K562 (cell line): ENCODE measurements at regions not wholly inside any gene's neighbourhood (a gene's known extent, or its start where the extent isn't known, plus 50 kb on each side); places are given as distances from the start of the nearest gene placed in this dataset.

Experiments used
- ATAC-seq: fragments of 200-7000 bp; cut with Tn5 transposase; 3 replicates; pipeline ENCODE4 v1.9.1; 2020; ENCODE audit warnings: moderate library complexity
- BruUV-seq: library from RNA; stranded (reverse); fragments of 400-500 nt; replicated peaks from 2 replicates; lab custom pipeline; 2021; lab: Mats Ljungman, UMichigan
- CTCF ChIA-PET: fragments of 300-600 bp; formaldehyde crosslinking; extraction: SDS; loops from one replicate; lab custom pipeline; 2021; ENCODE audit warnings: low intra/inter-chr PET ratio; lab: Yijun Ruan, JAX
- POLR2A ChIA-PET: fragments of 300-600, 350-650 bp; sonication (Branson Sonifier 250); formaldehyde crosslinking; extraction: SDS; loops from one replicate; lab custom pipeline; 2021; ENCODE audit warnings: antibody characterized with exemption, inconsistent platforms; lab: Yijun Ruan, JAX
- DNase-seq, 4 experiments: peaks; one replicate each; pipeline versions ENCODE4 v3.0.0 to v3.0.0-alpha.2; 2011 to 2018; ENCODE audit warnings: low spot score in 3 of 4, mixed read lengths in 3 of 4; ENCODE audit errors: extremely low read depth in 1 of 4
- FAIRE-seq: peaks from 2 replicates; lab custom pipeline; 2011; peaks lifted over from hg19 to GRCh38; lab: Jason Lieb, UNC
- H2AFZ ChIP-seq: 2 replicates; pipeline ENCODE4 v1.6.0; 2011; ENCODE audit warnings: low read depth, low read length, control low read depth, inconsistent platforms
- H3K27ac ChIP-seq: fragments of 200-600 bp; 3 replicates; pipeline ENCODE4 v1.8.0; 2011; ENCODE audit warnings: low read depth, mild to moderate bottlenecking, control low read depth, inconsistent platforms, low read length, moderate library complexity, mixed read lengths; ENCODE audit errors: extremely low read depth
- H3K27me3 ChIP-seq, 2 experiments: fragments of 300-600 bp in 1 of 2; 2 replicates in 1 of 2; 3 replicates in 1 of 2; pipeline versions ENCODE4 v1.6.0 to v1.8.0; 2011; ENCODE audit warnings: inconsistent platforms in 2 of 2, low read length in 2 of 2, mild to moderate bottlenecking in 1 of 2, mixed read lengths in 1 of 2, moderate library complexity in 1 of 2; ENCODE audit not compliant: control insufficient read depth in 2 of 2, insufficient read depth in 2 of 2
- H3K36me3 ChIP-seq: fragments of 300-600 bp; 3 replicates; pipeline ENCODE4 v1.8.0; 2011; ENCODE audit warnings: mild to moderate bottlenecking, low read length, inconsistent platforms; ENCODE audit not compliant: control insufficient read depth, insufficient read depth
- H3K4me1 ChIP-seq, 2 experiments: fragments of 200-600 bp in 1 of 2; replicated peaks in 1 of 2; 2 replicates in 1 of 2; 3 replicates in 1 of 2; pipeline versions ENCODE4 v1.5.1 to v1.8.0; 2011; ENCODE audit warnings: inconsistent platforms in 2 of 2, low read length in 2 of 2, mild to moderate bottlenecking in 1 of 2, mixed read lengths in 1 of 2, moderate library complexity in 1 of 2; ENCODE audit not compliant: control insufficient read depth in 2 of 2, insufficient read depth in 2 of 2
- H3K4me2 ChIP-seq: 2 replicates; pipeline ENCODE4 v1.6.1; 2011; ENCODE audit warnings: low read length, control low read depth, inconsistent platforms, mixed read lengths; ENCODE audit not compliant: insufficient read depth
- H3K4me3 ChIP-seq: fragments of 200-600 bp; sonication (generic), shearing (Covaris generic); 2 replicates; pipeline ENCODE4 v1.5.1; 2016; ENCODE audit warnings: control low read depth, inconsistent platforms
- H3K79me2 ChIP-seq: fragments of 200-600 bp; 3 replicates; pipeline ENCODE4 v1.8.0; 2011; ENCODE audit warnings: low read length, inconsistent platforms; ENCODE audit not compliant: control insufficient read depth, insufficient read depth
- H3K9ac ChIP-seq, 2 experiments: 2 replicates each; pipeline versions ENCODE4 v1.6.0 to v1.6.1; 2011; ENCODE audit warnings: low read depth in 2 of 2, low read length in 2 of 2, control low read depth in 1 of 2, inconsistent platforms in 1 of 2, mild to moderate bottlenecking in 1 of 2, mixed read lengths in 1 of 2; ENCODE audit not compliant: insufficient read depth in 1 of 2
- H3K9me1 ChIP-seq: one replicate; pipeline ENCODE4 v1.6.0; 2011; ENCODE audit warnings: inconsistent platforms, mild to moderate bottlenecking, low read length, moderate library complexity; ENCODE audit not compliant: control insufficient read depth, insufficient read depth
- H3K9me3 ChIP-seq: replicated peaks from 2 replicates; pipeline ENCODE4 v1.5.1; 2011; ENCODE audit warnings: low read depth, low read length, inconsistent platforms; ENCODE audit not compliant: control insufficient read depth, insufficient read depth
- H4K20me1 ChIP-seq: replicated peaks from 2 replicates; pipeline ENCODE4 v1.6.1; 2011; ENCODE audit warnings: low read length, inconsistent platforms, mixed read lengths; ENCODE audit not compliant: control insufficient read depth, insufficient read depth
- CBFA2T2 ChIP-seq: fragments of 450-650 bp; conservative IDR thresholded peaks from 2 replicates; pipeline ENCODE4 v1.6.1; 2017; ENCODE audit warnings: mild to moderate bottlenecking
- CHCHD3 ChIP-seq: fragments of 250-450 bp; sonication (Bioruptor Pico); IDR thresholded peaks from 2 replicates; pipeline ENCODE4 v2.1.2; 2022; ENCODE audit warnings: mild to moderate bottlenecking
- CREM ChIP-seq: IDR thresholded peaks from 2 replicates; pipeline ENCODE4 v1.6.1; 2014; ENCODE audit warnings: antibody characterized with exemption, low read depth
- ERF ChIP-seq: fragments of 450-650 bp; formaldehyde crosslinking; IDR thresholded peaks from 2 replicates; pipeline ENCODE4 v1.4.0; 2020; ENCODE audit warnings: mild to moderate bottlenecking, mixed read lengths
- GTF2A2 ChIP-seq: IDR thresholded peaks from 2 replicates; pipeline ENCODE4 v1.6.1; 2016; ENCODE audit warnings: mild to moderate bottlenecking, missing genetic modification characterization, missing compliant biosample characterization
- JUNB ChIP-seq: fragments of 450-650 bp; formaldehyde crosslinking; conservative IDR thresholded peaks from 2 replicates; pipeline ENCODE4 v1.4.0; 2020; ENCODE audit warnings: mild to moderate bottlenecking
- JUND ChIP-seq, 2 experiments: IDR thresholded peaks; 2 replicates in 1 of 2; 3 replicates in 1 of 2; pipeline ENCODE4 v1.6.1; 2011; ENCODE audit warnings: borderline replicate concordance in 2 of 2, low read depth in 2 of 2, low read length in 2 of 2, improper control_type of control experiment in 1 of 2, missing biosample characterization in 1 of 2, missing genetic modification characterization in 1 of 2, missing genetic modification reagents in 1 of 2
- KHSRP ChIP-seq: fragments of 450-650 bp; IDR thresholded peaks from 2 replicates; pipeline ENCODE4 v1.6.1; 2017
- LARP7 ChIP-seq: fragments of 450-650 bp; IDR thresholded peaks from 2 replicates; pipeline ENCODE4 v1.6.1; 2016
- NFRKB ChIP-seq: fragments of 450-650 bp; IDR thresholded peaks from 2 replicates; pipeline ENCODE4 v1.6.1; 2016; ENCODE audit warnings: low read depth
- PML ChIP-seq: IDR thresholded peaks from 2 replicates; pipeline ENCODE4 v1.6.1; 2012; ENCODE audit warnings: low read length, inconsistent platforms
- RAD51 ChIP-seq: fragments of 450-650 bp; IDR thresholded peaks from 2 replicates; pipeline ENCODE4 v1.7.1; 2016; ENCODE audit warnings: low read depth, mild to moderate bottlenecking, borderline replicate concordance
- SRSF7 ChIP-seq: fragments of 200-400 bp; formaldehyde crosslinking; optimal IDR thresholded peaks from 2 replicates; pipeline ENCODE3; 2017; ENCODE audit warnings: mild to moderate bottlenecking, low read depth, low read length
- ZBTB43 ChIP-seq: sonication (generic); formaldehyde crosslinking; IDR thresholded peaks from 2 replicates; pipeline ENCODE4 v1.8.0; 2023; ENCODE audit warnings: mild to moderate bottlenecking, missing genetic modification reagents
- ZC3H4 ChIP-seq: sonication (generic); formaldehyde crosslinking; IDR thresholded peaks from 2 replicates; pipeline ENCODE4 v1.9.0; 2021; ENCODE audit warnings: missing genetic modification reagents, borderline replicate concordance
- ZFPM2 ChIP-seq: fragments of 250-450 bp; sonication (Bioruptor Pico); IDR thresholded peaks from 2 replicates; pipeline ENCODE4 v1.5.1; 2022; ENCODE audit warnings: mild to moderate bottlenecking
- ZKSCAN3 ChIP-seq: fragments of 250-450 bp; sonication (Bioruptor Pico); IDR thresholded peaks from 2 replicates; pipeline ENCODE4 v1.4.0; 2020
- WGBS: fragments of 100-300 bp; shearing (Covaris generic); methylation state at CpG from one replicate; pipeline ENCODE4 v1.1.6; 2016; ENCODE audit warnings: low coverage, mixed read lengths; ENCODE audit not compliant: insufficient coverage; ENCODE audit errors: missing lambda C conversion rate; 5-methylcytosine and 5-hydroxymethylcytosine counted together
- in situ Hi-C: fragments of 300-500 bp; cut with MboI; formaldehyde crosslinking; loops from 4 replicates; pipeline ENCODE4 v1.15.0; 2018; ENCODE audit warnings: inconsistent platforms, mixed read lengths
- intact Hi-C: fragments of 100-400 bp; cut with micrococcal nuclease; formaldehyde crosslinking; loops from 2 replicates; pipeline ENCODE4 v1.14.2; 2022
- TF ChIP-seq, protein P1 (sequence below): sonication (generic); formaldehyde crosslinking; IDR thresholded peaks from 2 replicates; pipeline ENCODE4 v1.8.0; 2022; ENCODE audit warnings: mild to moderate bottlenecking, missing genetic modification reagents

- H3K79me2 ChIP-seq: no peaks in the 10 kb centered on the region
- H2AFZ ChIP-seq: no peak overlapping the region
- H3K36me3 ChIP-seq: no peaks in the 10 kb centered on the region
- H4K20me1 ChIP-seq: no peaks in the 10 kb centered on the region
- no peak for DNase-seq
- no peak overlapping the region for H3K4me3 ChIP-seq
- in situ Hi-C loops: no loop called here
- intact Hi-C loops: no loop called here
- no peak for FAIRE-seq
- no TSS peak for BruUV-seq
- H3K9me3 ChIP-seq: no peaks in the 10 kb centered on the region
- no peaks in the 10 kb centered on the region for H3K9me1 ChIP-seq
- no peak for ATAC-seq
- 0% methylated on average over 3 of the region's 7 CpGs for WGBS
- TF ChIP-seq CBFA2T2 (no peak), CHCHD3 (no peak), ERF (CRISPR knock-in tag) (no peak), PML (no peak), JUND (IDR thresholded peaks at IDR 0.05; ENCODE audit: borderline replicate concordance, low read depth, low read length) (no peak), JUND (tag; IDR thresholded peaks at IDR 0.05; ENCODE audit: borderline replicate concordance, low read depth, low read length) (no peak), NFRKB (no peak), GTF2A2 (tag) (no peak), RAD51 (no peak), JUNB (no peak), KHSRP (no peak), ZKSCAN3 (no peak), CREM (no peak), ZC3H4 (CRISPR knock-in tag) (no peak), ZBTB43 (no peak), LARP7 (no peak), SRSF7 (no peak), ZFPM2 (CRISPR knock-in tag) (no peak)
- TF ChIP-seq, protein P1, sequence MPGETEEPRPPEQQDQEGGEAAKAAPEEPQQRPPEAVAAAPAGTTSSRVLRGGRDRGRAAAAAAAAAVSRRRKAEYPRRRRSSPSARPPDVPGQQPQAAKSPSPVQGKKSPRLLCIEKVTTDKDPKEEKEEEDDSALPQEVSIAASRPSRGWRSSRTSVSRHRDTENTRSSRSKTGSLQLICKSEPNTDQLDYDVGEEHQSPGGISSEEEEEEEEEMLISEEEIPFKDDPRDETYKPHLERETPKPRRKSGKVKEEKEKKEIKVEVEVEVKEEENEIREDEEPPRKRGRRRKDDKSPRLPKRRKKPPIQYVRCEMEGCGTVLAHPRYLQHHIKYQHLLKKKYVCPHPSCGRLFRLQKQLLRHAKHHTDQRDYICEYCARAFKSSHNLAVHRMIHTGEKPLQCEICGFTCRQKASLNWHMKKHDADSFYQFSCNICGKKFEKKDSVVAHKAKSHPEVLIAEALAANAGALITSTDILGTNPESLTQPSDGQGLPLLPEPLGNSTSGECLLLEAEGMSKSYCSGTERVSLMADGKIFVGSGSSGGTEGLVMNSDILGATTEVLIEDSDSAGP (CRISPR knock-in tag): no peak
- TF ChIP-seq, all 486 proteins: peak for 0
- ChIA-PET CTCF (no interaction called here), POLR2A (no interaction called here)
- Histone ChIP-seq H3K4me1 (no peaks in the 10 kb centered on the region), H3K4me2 (no peak overlapping the region), H3K9ac (no peak overlapping the region), H3K27ac (no peak overlapping the region), H3K27me3 (peaks cover 0 to 15% of the 10 kb centered on the region in 2 experiments; a peak in 2 of 5 replicates)
Observed at GRCh38 chr18:75116165-75116564, 92.8 kb downstream of the PTGR3 start.
